ENCODE measurements at regions not wholly inside any gene's neighbourhood (a gene's known extent, or its start where the extent isn't known, plus 50 kb on each side); places are given as distances from the start of the nearest gene placed in this dataset.

GRCh38 chr13:107124730-107125129, 556.8 kb upstream of the ARGLU1 start:
- TF ChIP-seq CTCF (IDR thresholded peaks at IDR 0.05; ENCODE audit: extremely low read depth in 1 of 2, insufficient read depth in 1 of 2, low read depth in 1 of 2, low read length in 2 of 2) (no peak), EZH2 (IDR thresholded peaks at IDR 0.05; ENCODE audit: borderline replicate concordance, low read depth, low read length, severe bottlenecking) (no peak), POLR2AphosphoS5 (IDR thresholded peaks at IDR 0.05; ENCODE audit: insufficient read depth, low read depth, low read length) (no peak), POLR2A (IDR thresholded peaks at IDR 0.05; ENCODE audit: low read depth, low read length) (no peak)
